Skeletal muscle tissue (tissue), 3 donors: ENCODE measurements at regions not wholly inside any gene's neighbourhood (a gene's known extent, or its start where the extent isn't known, plus 50 kb on each side); places are given as distances from the start of the nearest gene placed in this dataset.

Experiments
- H3K27ac ChIP-seq: one replicate; pipeline ENCODE4 v1.7.0; 2013; ENCODE audit warnings: mild to moderate bottlenecking, low read depth, low read length, inconsistent platforms
- H3K27me3 ChIP-seq, 3 donors: one replicate each; pipeline ENCODE4 v1.7.0; 2013; ENCODE audit warnings: low read length in 3 of 3; ENCODE audit not compliant: control insufficient read depth in 3 of 3, insufficient read depth in 3 of 3
- H3K36me3 ChIP-seq, 3 donors: one replicate each; pipeline ENCODE4 v1.7.0; 2013; ENCODE audit warnings: low read length in 3 of 3; ENCODE audit not compliant: control insufficient read depth in 3 of 3, insufficient read depth in 3 of 3
- H3K4me1 ChIP-seq, 3 donors: one replicate each; pipeline ENCODE4 v1.7.0; 2013; ENCODE audit warnings: low read length in 3 of 3, mild to moderate bottlenecking in 3 of 3; ENCODE audit not compliant: control insufficient read depth in 3 of 3, insufficient read depth in 3 of 3
- H3K4me3 ChIP-seq, 3 donors: one replicate each; pipeline ENCODE4 v1.7.0; 2013; ENCODE audit warnings: low read length in 3 of 3
- H3K9ac ChIP-seq, 3 donors: one replicate each; pipeline ENCODE4 v1.7.0; 2013; ENCODE audit warnings: low read length in 3 of 3, mild to moderate bottlenecking in 3 of 3, moderate library complexity in 2 of 3, low read depth in 1 of 3
- H3K9me3 ChIP-seq, 3 donors: one replicate each; pipeline ENCODE4 v1.7.0; 2013; ENCODE audit warnings: low read length in 3 of 3; ENCODE audit not compliant: control insufficient read depth in 3 of 3
- donor health status: Osteomylitis.

DNA sequence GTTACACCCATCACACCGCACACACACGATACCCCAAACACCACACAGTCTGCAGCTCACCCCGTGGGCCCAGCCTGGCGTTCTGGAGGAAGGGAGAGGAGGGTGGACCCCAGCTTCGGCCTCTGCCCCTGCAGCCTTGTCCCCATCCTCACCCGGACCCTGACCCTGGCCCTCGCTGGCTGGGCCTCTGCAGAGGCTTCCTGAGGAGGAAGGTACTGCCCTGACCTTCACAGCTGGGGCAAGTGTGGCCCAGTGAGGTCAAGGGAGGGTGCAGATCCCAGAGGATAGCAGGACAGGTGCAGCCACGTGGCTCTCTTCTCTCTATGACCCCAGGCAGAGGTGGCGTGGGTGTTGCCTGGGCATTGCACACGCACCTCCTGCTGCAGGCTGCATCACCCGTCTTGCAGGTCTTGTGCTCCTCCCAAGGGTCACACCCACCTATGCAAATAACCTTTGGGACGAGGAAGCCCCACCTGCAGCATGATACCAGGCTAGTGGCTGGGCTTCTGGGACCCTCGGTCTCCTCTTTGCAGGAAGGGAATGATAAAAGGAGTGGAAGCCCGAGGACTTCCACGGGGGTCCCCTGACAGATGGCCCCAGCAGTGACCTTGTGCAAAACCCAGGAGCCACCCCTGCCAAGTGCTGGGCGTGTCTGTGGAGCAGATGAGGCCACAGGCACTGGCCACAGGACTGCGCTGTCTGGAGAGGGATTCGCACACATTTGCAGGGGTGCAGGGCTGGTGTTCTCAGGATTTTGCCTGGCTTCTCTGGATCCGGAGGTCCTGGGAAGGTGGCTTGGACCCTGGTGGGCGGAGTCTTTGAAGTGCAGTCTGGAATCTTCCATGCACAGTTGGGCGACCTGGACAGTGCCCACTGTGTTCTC, 1241.5 kb downstream of the BRD1 start:
- H3K27ac ChIP-seq, result no peak overlapping the region
- no peaks in the 10 kb centered on the region for H3K4me1 ChIP-seq
- H3K4me3 ChIP-seq, result no peak overlapping the region
- H3K36me3 ChIP-seq, result no peaks in the 10 kb centered on the region
- no peak overlapping the region for H3K9ac ChIP-seq
- H3K9me3 ChIP-seq, result no peaks in the 10 kb centered on the region
- H3K27me3 ChIP-seq, result peaks cover 30 to 38% (median 36%) of the 10 kb centered on the region in 3 donors

GRCh38 chr22:48584170-48584569, 1243.5 kb downstream of the BRD1 start:
- Histone ChIP-seq H3K27ac (no peak overlapping the region), H3K4me3 (no peak overlapping the region), H3K9me3 (no peaks in the 10 kb centered on the region), H3K9ac (no peak overlapping the region), H3K27me3 (peaks cover 30 to 39% (median 34%) of the 10 kb centered on the region in 3 donors), H3K36me3 (no peaks in the 10 kb centered on the region), H3K4me1 (no peaks in the 10 kb centered on the region)

- no peak overlapping the region for H3K4me3 ChIP-seq
- H3K27ac ChIP-seq, result no peak overlapping the region
- H3K9me3 ChIP-seq, result no peaks in the 10 kb centered on the region
- peaks cover 32 to 49% (median 46%) of the 10 kb centered on the region in 3 donors for H3K27me3 ChIP-seq
- H3K4me1 ChIP-seq, result no peaks in the 10 kb centered on the region
- H3K36me3 ChIP-seq, result no peaks in the 10 kb centered on the region
- no peak overlapping the region for H3K9ac ChIP-seq
Observed at GRCh38 chr22:48581796-48582469, 1245.7 kb downstream of the BRD1 start.

DNA sequence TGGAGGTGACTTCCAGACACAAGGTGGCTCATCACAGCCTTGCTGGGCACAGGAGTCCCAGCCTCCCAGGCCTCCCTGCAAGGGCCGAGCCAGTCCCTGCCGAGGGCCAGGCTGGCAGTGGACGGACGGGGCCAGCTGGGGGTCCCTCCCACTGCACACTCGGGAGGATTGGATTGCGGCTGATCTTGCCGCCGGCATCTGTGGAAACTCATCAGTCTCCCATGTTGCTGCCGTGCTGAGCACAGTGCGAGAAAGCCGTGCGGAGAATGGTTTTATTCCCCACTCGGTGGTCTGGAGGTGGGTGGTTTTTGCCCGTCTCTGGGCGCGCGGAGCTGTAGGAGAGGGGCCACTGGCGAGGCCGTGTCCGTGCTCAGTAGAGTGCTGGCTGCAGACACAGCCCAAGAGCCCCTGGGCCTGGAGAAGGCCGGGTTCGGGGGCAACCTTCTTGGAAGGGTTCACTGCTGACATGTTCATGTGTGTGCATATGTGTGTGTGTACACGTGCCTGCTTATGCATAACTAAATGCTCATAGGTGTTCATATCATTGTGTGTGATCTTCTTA, 1246.4 kb downstream of the BRD1 start:
- no peak overlapping the region for H3K27ac ChIP-seq
- H3K4me1 ChIP-seq, result no peaks in the 10 kb centered on the region
- no peak overlapping the region for H3K9ac ChIP-seq
- no peak overlapping the region for H3K4me3 ChIP-seq
- no peaks in the 10 kb centered on the region for H3K9me3 ChIP-seq
- peaks cover 31 to 47% (median 47%) of the 10 kb centered on the region in 3 donors for H3K27me3 ChIP-seq
- no peaks in the 10 kb centered on the region for H3K36me3 ChIP-seq

- H3K9me3 ChIP-seq, result no peaks in the 10 kb centered on the region
- no peak overlapping the region for H3K4me3 ChIP-seq
- no peaks in the 10 kb centered on the region for H3K36me3 ChIP-seq
- H3K27me3 ChIP-seq, result peaks cover 27 to 42% (median 39%) of the 10 kb centered on the region in 3 donors
- H3K27ac ChIP-seq, result no peak overlapping the region
- no peaks in the 10 kb centered on the region for H3K4me1 ChIP-seq
- H3K9ac ChIP-seq, result no peak overlapping the region
Observed at GRCh38 chr22:48580481-48580970, 1247.1 kb downstream of the BRD1 start.

DNA sequence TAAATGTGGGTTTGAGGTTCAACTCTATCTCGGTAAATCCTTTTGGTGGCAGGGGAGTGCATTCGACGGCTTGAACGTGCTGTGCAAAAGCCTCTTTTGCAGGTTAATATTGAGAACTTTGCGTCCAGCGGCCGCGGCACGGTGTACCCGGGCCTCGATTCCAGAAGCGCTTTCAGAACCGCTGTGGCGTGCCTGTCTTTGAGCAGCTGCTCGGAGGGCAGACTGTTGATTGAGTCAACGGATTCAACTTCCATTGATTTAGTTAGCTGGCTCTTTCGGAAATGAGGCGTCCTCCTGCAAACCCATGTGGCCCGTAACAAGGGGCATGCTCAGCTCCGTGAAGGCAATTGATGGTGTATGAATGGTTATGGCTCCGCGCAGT, 1247.8 kb downstream of the BRD1 start:
- Histone ChIP-seq H3K9me3 (no peaks in the 10 kb centered on the region), H3K9ac (no peak overlapping the region), H3K27ac (no peak overlapping the region), H3K4me3 (no peak overlapping the region), H3K4me1 (no peaks in the 10 kb centered on the region), H3K36me3 (no peaks in the 10 kb centered on the region), H3K27me3 (peaks cover 28 to 39% (median 37%) of the 10 kb centered on the region in 3 donors)

GRCh38 chr22:48579043-48579927, 1248.4 kb downstream of the BRD1 start:
- Histone ChIP-seq H3K27me3 (peaks cover 30 to 40% (median 38%) of the 10 kb centered on the region in 3 donors), H3K9me3 (no peaks in the 10 kb centered on the region), H3K36me3 (no peaks in the 10 kb centered on the region), H3K27ac (no peak overlapping the region), H3K9ac (no peak overlapping the region), H3K4me3 (no peak overlapping the region), H3K4me1 (no peaks in the 10 kb centered on the region)

- H3K9me3 ChIP-seq, result no peaks in the 10 kb centered on the region
- no peaks in the 10 kb centered on the region for H3K4me1 ChIP-seq
- no peak overlapping the region for H3K27ac ChIP-seq
- no peak overlapping the region for H3K4me3 ChIP-seq
- H3K36me3 ChIP-seq, result no peaks in the 10 kb centered on the region
- H3K9ac ChIP-seq, result no peak overlapping the region
- H3K27me3 ChIP-seq, result peaks cover 35 to 38% (median 37%) of the 10 kb centered on the region in 3 donors
Observed at GRCh38 chr22:48578138-48579042, 1249.3 kb downstream of the BRD1 start.

DNA sequence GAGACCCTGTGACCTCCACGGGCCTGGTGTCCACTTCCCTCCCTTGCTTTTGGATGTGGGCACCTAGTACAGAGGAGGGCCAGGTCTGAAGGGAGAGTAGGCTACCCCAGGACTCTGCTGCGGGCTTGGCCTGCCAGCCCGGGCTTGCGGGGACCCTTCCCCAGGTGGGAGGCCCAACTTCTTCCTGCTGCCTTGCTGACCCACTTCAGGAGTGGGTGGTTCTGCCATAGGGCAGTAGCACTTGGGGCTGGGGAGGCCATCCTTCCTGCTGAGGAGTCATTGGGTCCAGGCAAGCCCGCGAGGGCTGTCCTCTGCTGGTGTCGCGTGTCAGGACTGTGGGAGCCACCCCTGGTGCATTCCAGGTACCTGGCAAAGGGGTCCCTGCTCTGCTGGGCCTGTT, 1250.0 kb downstream of the BRD1 start:
- no peaks in the 10 kb centered on the region for H3K9me3 ChIP-seq
- peaks cover 32 to 39% (median 35%) of the 10 kb centered on the region in 3 donors for H3K27me3 ChIP-seq
- no peaks in the 10 kb centered on the region for H3K4me1 ChIP-seq
- H3K36me3 ChIP-seq, result no peaks in the 10 kb centered on the region
- no peak overlapping the region for H3K4me3 ChIP-seq
- no peak overlapping the region for H3K9ac ChIP-seq
- no peak overlapping the region for H3K27ac ChIP-seq
